ENCODE measurements at regions not wholly inside any gene's neighbourhood (a gene's known extent, or its start where the extent isn't known, plus 50 kb on each side); places are given as distances from the start of the nearest gene placed in this dataset.

GRCh38 chr12:13769273-13769672, 212.1 kb downstream of the GRIN2B start:
- DNase-seq (ENCODE audit: low spot score in 2 of 2), result no peak
- TF ChIP-seq CTCF (IDR thresholded peaks at IDR 0.05), result no peak
- no peak for TF ChIP-seq POLR2AphosphoS5 (IDR thresholded peaks at IDR 0.05)
- no peak for TF ChIP-seq POLR2A (IDR thresholded peaks at IDR 0.05)
- Histone ChIP-seq H3K27ac (no peak overlapping the region), H3K27me3 (no peaks in the 10 kb centered on the region), H3K36me3 (no peaks in the 10 kb centered on the region), H3K9me3 (no peaks in the 10 kb centered on the region), H3K4me3 (no peak overlapping the region), H3K4me1 (no peaks in the 10 kb centered on the region)
- intact Hi-C loops (cut with DNase I; ENCODE audit: low total_unique reads), result no loop called here

- no peak for DNase-seq (ENCODE audit: low spot score in 2 of 2)
- Histone ChIP-seq H3K27me3 (no peaks in the 10 kb centered on the region), H3K27ac (no peak overlapping the region), H3K4me3 (no peak overlapping the region), H3K4me1 (no peaks in the 10 kb centered on the region), H3K9me3 (no peaks in the 10 kb centered on the region), H3K36me3 (no peaks in the 10 kb centered on the region)
- intact Hi-C loops (cut with DNase I; ENCODE audit: low total_unique reads), result no loop called here
- no peak for TF ChIP-seq POLR2AphosphoS5 (IDR thresholded peaks at IDR 0.05)
- TF ChIP-seq CTCF (IDR thresholded peaks at IDR 0.05), result no peak
- TF ChIP-seq POLR2A (IDR thresholded peaks at IDR 0.05), result no peak
These were observed 216.7 kb downstream of the GRIN2B start for GRCh38 chr12:13764748-13765147.

GRCh38 chr12:13749389-13749788, 232.0 kb downstream of the GRIN2B start:
- Histone ChIP-seq H3K27me3 (no peaks in the 10 kb centered on the region), H3K4me1 (no peaks in the 10 kb centered on the region), H3K36me3 (no peaks in the 10 kb centered on the region), H3K4me3 (no peak overlapping the region), H3K9me3 (no peaks in the 10 kb centered on the region), H3K27ac (no peak overlapping the region)
- TF ChIP-seq CTCF (IDR thresholded peaks at IDR 0.05) (no peak), POLR2A (IDR thresholded peaks at IDR 0.05) (no peak), POLR2AphosphoS5 (IDR thresholded peaks at IDR 0.05) (no peak)
- no peak for DNase-seq (ENCODE audit: low spot score in 2 of 2)
- intact Hi-C loops (cut with DNase I; ENCODE audit: low total_unique reads), result no loop called here

GRCh38 chr12:13745111-13745860, 236.1 kb downstream of the GRIN2B start:
- intact Hi-C loops (cut with DNase I; ENCODE audit: low total_unique reads), result no loop called here
- Histone ChIP-seq H3K27me3 (no peaks in the 10 kb centered on the region), H3K9me3 (no peaks in the 10 kb centered on the region), H3K4me3 (no peak overlapping the region), H3K4me1 (no peaks in the 10 kb centered on the region), H3K27ac (no peak overlapping the region), H3K36me3 (no peaks in the 10 kb centered on the region)
- TF ChIP-seq POLR2AphosphoS5 (IDR thresholded peaks at IDR 0.05) (no peak), POLR2A (IDR thresholded peaks at IDR 0.05) (no peak), CTCF (IDR thresholded peaks at IDR 0.05) (no peak)
- DNase-seq (ENCODE audit: low spot score in 2 of 2), result no peak

GRCh38 chr12:13744561-13744960, 236.8 kb downstream of the GRIN2B start:
- DNase-seq (ENCODE audit: low spot score in 2 of 2), result no peak
- intact Hi-C loops (cut with DNase I; ENCODE audit: low total_unique reads), result no loop called here
- no peaks in the 10 kb centered on the region for H3K9me3 ChIP-seq
- no peaks in the 10 kb centered on the region for H3K27me3 ChIP-seq
- H3K4me1 ChIP-seq, result no peaks in the 10 kb centered on the region
- no peak overlapping the region for H3K4me3 ChIP-seq
- H3K36me3 ChIP-seq, result no peaks in the 10 kb centered on the region
- no peak for TF ChIP-seq POLR2A (IDR thresholded peaks at IDR 0.05)
- H3K27ac ChIP-seq, result no peak overlapping the region

Data from breast epithelium (tissue), 4 donors.